ENCODE measurements at regions not wholly inside any gene's neighbourhood (a gene's known extent, or its start where the extent isn't known, plus 50 kb on each side); places are given as distances from the start of the nearest gene placed in this dataset.

GRCh38 chr1:4986306-4986705, 331.9 kb downstream of the AJAP1 start:
- Mint-ChIP-seq H3K36me3 (peaks cover 61% of the 10 kb centered on the region), H3K4me1 (no peaks in the 10 kb centered on the region), H3K27me3 (ENCODE audit: low read depth) (peaks cover 3% of the 10 kb centered on the region), H3K27ac (no peak overlapping the region), H3K4me3 (no peak overlapping the region), H3K9me3 (peaks cover 55% of the 10 kb centered on the region)
- ATAC-seq (no peak), DNase-seq (ENCODE audit: low spot score) (no peak)
- no peak for TF ChIP-seq JAZF1 (CRISPR knock-in tag; IDR thresholded peaks at IDR 0.05)
- TF ChIP-seq, protein P1, sequence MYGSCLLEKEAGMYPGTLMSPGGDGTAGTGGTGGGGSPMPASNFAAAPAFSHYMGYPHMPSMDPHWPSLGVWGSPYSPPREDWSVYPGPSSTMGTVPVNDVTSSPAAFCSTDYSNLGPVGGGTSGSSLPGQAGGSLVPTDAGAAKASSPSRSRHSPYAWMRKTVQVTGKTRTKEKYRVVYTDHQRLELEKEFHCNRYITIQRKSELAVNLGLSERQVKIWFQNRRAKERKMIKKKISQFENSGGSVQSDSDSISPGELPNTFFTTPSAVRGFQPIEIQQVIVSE (CRISPR knock-in tag; IDR thresholded peaks at IDR 0.05; ENCODE audit: borderline replicate concordance): no peak
- TF ChIP-seq ZNF671 (CRISPR knock-in tag; IDR thresholded peaks at IDR 0.05): no peak
- no peak for TF ChIP-seq MYBL2 (CRISPR knock-in tag; IDR thresholded peaks at IDR 0.05)
- no peak for TF ChIP-seq RELA (CRISPR knock-in tag; IDR thresholded peaks at IDR 0.05; ENCODE audit: borderline replicate concordance)
- no peak for TF ChIP-seq SMAD4 (CRISPR knock-in tag; IDR thresholded peaks at IDR 0.05)
- no peak for TF ChIP-seq PREB (CRISPR knock-in tag; IDR thresholded peaks at IDR 0.05; ENCODE audit: borderline replicate concordance)
- TF ChIP-seq KAT7 (CRISPR knock-in tag; IDR thresholded peaks at IDR 0.05; ENCODE audit: borderline replicate concordance): no peak
- ChIA-PET CTCF (no interaction called here), POLR2A (no interaction called here)

DNA sequence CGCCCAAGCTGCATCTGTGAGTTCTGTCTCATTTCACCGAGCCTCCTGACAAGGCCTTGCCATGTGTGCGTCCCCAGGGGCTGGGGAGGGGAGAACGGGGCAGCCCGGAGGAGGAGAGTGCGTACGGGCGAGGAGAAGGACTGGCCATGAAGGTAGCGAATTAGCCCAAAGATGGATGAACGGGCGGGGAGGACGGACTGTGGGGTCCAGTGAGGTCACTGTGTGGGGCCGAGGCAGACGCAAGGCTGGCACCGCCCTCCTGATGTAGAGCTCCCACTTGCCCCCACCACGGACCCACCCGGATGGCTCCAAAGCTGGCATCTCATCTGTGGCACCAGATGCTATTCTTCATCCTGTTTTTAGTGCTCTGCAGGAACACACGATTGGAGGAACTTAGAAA, 330.4 kb downstream of the AJAP1 start:
- Mint-ChIP-seq H3K4me3 (no peak overlapping the region), H3K36me3 (peaks cover 73% of the 10 kb centered on the region), H3K4me1 (no peaks in the 10 kb centered on the region), H3K27ac (no peak overlapping the region), H3K27me3 (ENCODE audit: low read depth) (peaks cover 3% of the 10 kb centered on the region), H3K9me3 (peaks cover 67% of the 10 kb centered on the region)
- CTCF ChIA-PET: no interaction called here
- no peak for DNase-seq (ENCODE audit: low spot score)
- TF ChIP-seq MXD4 (CRISPR knock-in tag; IDR thresholded peaks at IDR 0.05; ENCODE audit: borderline replicate concordance) (no peak), ZBTB21 (CRISPR knock-in tag; IDR thresholded peaks at IDR 0.05; ENCODE audit: borderline replicate concordance) (no peak), MLX (CRISPR knock-in tag; IDR thresholded peaks at IDR 0.05) (no peak), ZNF138 (CRISPR knock-in tag; conservative IDR thresholded peaks at IDR 0.05) (no peak), FOXP1 (CRISPR knock-in tag; IDR thresholded peaks at IDR 0.05; ENCODE audit: borderline replicate concordance) (no peak), HMGXB4 (CRISPR knock-in tag; IDR thresholded peaks at IDR 0.05) (no peak), PREB (CRISPR knock-in tag; IDR thresholded peaks at IDR 0.05; ENCODE audit: borderline replicate concordance) (no peak)
- TF ChIP-seq, protein P2, sequence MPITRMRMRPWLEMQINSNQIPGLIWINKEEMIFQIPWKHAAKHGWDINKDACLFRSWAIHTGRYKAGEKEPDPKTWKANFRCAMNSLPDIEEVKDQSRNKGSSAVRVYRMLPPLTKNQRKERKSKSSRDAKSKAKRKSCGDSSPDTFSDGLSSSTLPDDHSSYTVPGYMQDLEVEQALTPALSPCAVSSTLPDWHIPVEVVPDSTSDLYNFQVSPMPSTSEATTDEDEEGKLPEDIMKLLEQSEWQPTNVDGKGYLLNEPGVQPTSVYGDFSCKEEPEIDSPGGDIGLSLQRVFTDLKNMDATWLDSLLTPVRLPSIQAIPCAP (CRISPR knock-in tag; IDR thresholded peaks at IDR 0.05): no peak
- TF ChIP-seq, protein P3, sequence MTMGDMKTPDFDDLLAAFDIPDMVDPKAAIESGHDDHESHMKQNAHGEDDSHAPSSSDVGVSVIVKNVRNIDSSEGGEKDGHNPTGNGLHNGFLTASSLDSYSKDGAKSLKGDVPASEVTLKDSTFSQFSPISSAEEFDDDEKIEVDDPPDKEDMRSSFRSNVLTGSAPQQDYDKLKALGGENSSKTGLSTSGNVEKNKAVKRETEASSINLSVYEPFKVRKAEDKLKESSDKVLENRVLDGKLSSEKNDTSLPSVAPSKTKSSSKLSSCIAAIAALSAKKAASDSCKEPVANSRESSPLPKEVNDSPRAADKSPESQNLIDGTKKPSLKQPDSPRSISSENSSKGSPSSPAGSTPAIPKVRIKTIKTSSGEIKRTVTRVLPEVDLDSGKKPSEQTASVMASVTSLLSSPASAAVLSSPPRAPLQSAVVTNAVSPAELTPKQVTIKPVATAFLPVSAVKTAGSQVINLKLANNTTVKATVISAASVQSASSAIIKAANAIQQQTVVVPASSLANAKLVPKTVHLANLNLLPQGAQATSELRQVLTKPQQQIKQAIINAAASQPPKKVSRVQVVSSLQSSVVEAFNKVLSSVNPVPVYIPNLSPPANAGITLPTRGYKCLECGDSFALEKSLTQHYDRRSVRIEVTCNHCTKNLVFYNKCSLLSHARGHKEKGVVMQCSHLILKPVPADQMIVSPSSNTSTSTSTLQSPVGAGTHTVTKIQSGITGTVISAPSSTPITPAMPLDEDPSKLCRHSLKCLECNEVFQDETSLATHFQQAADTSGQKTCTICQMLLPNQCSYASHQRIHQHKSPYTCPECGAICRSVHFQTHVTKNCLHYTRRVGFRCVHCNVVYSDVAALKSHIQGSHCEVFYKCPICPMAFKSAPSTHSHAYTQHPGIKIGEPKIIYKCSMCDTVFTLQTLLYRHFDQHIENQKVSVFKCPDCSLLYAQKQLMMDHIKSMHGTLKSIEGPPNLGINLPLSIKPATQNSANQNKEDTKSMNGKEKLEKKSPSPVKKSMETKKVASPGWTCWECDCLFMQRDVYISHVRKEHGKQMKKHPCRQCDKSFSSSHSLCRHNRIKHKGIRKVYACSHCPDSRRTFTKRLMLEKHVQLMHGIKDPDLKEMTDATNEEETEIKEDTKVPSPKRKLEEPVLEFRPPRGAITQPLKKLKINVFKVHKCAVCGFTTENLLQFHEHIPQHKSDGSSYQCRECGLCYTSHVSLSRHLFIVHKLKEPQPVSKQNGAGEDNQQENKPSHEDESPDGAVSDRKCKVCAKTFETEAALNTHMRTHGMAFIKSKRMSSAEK (CRISPR knock-in tag; IDR thresholded peaks at IDR 0.05; ENCODE audit: borderline replicate concordance): no peak
- TF ChIP-seq, protein P4, sequence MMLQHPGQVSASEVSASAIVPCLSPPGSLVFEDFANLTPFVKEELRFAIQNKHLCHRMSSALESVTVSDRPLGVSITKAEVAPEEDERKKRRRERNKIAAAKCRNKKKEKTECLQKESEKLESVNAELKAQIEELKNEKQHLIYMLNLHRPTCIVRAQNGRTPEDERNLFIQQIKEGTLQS (CRISPR knock-in tag; conservative IDR thresholded peaks at IDR 0.05): no peak
- POLR2A ChIA-PET: no interaction called here
- ATAC-seq: no peak

Data from WTC11 (cell line).